Smooth muscle cell (in vitro differentiated cells): ENCODE measurements at regions not wholly inside any gene's neighbourhood (a gene's known extent, or its start where the extent isn't known, plus 50 kb on each side); places are given as distances from the start of the nearest gene placed in this dataset.

Experiments
- DNase-seq: peaks from one replicate; lab custom pipeline; 2025; ENCODE audit not compliant: unreplicated experiment; lab: John Stamatoyannopoulos, UW
- H2AFZ ChIP-seq: fragments of 200-600 bp; sonication (generic); 2 replicates; pipeline ENCODE4 v1.6.0; 2016; ENCODE audit warnings: antibody characterized with exemption, low read depth, mild to moderate bottlenecking
- H3F3A ChIP-seq: fragments of 200-600 bp; sonication (generic); 2 replicates; pipeline ENCODE4 v1.6.0; 2017; ENCODE audit warnings: antibody characterized with exemption, low read depth
- H3K27ac ChIP-seq: fragments of 200-600 bp; sonication (generic); 2 replicates; pipeline ENCODE4 v1.5.1; 2016; ENCODE audit warnings: low read depth, mild to moderate bottlenecking
- H3K27me3 ChIP-seq: fragments of 200-600 bp; sonication (generic); 2 replicates; pipeline ENCODE4 v1.6.1; 2016; ENCODE audit warnings: low read depth, mild to moderate bottlenecking
- H3K36me3 ChIP-seq: fragments of 200-600 bp; sonication (generic); 2 replicates; pipeline ENCODE4 v1.5.1; 2016; ENCODE audit warnings: low read depth
- H3K4me1 ChIP-seq: fragments of 200-600 bp; sonication (generic); 2 replicates; pipeline ENCODE4 v1.5.1; 2016; ENCODE audit warnings: low read depth
- H3K4me2 ChIP-seq: fragments of 200-600 bp; sonication (generic); 2 replicates; pipeline ENCODE4 v1.6.0; 2016; ENCODE audit warnings: mild to moderate bottlenecking
- H3K4me3 ChIP-seq: fragments of 200-600 bp; sonication (generic); 2 replicates; pipeline ENCODE4 v1.5.1; 2016; ENCODE audit warnings: mild to moderate bottlenecking
- H3K79me2 ChIP-seq: fragments of 200-600 bp; sonication (generic); 2 replicates; pipeline ENCODE4 v1.6.0; 2016; ENCODE audit warnings: low read depth, mild to moderate bottlenecking
- H3K9ac ChIP-seq: fragments of 200-600 bp; sonication (generic); 2 replicates; pipeline ENCODE4 v1.6.0; 2016; ENCODE audit warnings: low read depth
- H3K9me3 ChIP-seq: fragments of 200-600 bp; sonication (generic); replicated peaks from 2 replicates; pipeline ENCODE4 v1.5.1; 2016; ENCODE audit warnings: low read depth
- H4K20me1 ChIP-seq: fragments of 200-600 bp; sonication (generic); 2 replicates; pipeline ENCODE4 v1.6.0; 2016; ENCODE audit warnings: low read depth
- CTCF ChIP-seq: fragments of 200-600 bp; sonication (generic); IDR thresholded peaks from 2 replicates; pipeline ENCODE4 v1.5.1; 2017; ENCODE audit warnings: borderline replicate concordance, mild to moderate bottlenecking, antibody characterized with exemption; ENCODE audit not compliant: insufficient read depth, poor library complexity, severe bottlenecking
- WGBS: methylation state at CpG from one replicate; pipeline ENCODE4 v1.1.7; 2016; ENCODE audit warnings: low lambda C conversion rate; 5-methylcytosine and 5-hydroxymethylcytosine counted together

DNA sequence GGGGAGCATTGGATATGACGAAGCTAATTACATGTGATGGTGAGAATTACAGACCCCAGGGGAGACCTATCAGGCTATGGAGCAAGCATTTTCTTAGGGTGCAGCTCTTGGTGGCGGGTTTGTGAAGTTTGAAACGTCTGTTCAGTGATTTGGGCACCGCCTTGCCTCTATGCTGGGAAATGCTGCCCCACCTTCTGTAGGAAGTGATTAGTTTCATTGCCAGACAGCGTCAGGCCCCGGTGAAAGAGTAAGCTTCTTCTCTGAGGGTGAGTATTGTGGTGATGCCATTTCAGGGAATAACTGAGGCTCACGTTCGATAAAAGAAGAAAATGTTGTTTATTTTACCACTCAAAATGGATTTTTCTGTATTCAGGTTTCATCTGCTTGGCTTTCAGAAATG, 186.2 kb upstream of the CDH2 start:
- no peaks in the 10 kb centered on the region for H3K79me2 ChIP-seq
- no peak overlapping the region for H2AFZ ChIP-seq
- no peaks in the 10 kb centered on the region for H3K9me3 ChIP-seq
- DNase-seq = no peak
- H3K27ac ChIP-seq = no peak overlapping the region
- no peak overlapping the region for H3K4me3 ChIP-seq
- H3K9ac ChIP-seq = no peak overlapping the region
- no peak overlapping the region for H3K4me2 ChIP-seq
- no peaks in the 10 kb centered on the region for H3K4me1 ChIP-seq
- H3F3A ChIP-seq = no peaks in the 10 kb centered on the region
- no peaks in the 10 kb centered on the region for H3K27me3 ChIP-seq
- TF ChIP-seq CTCF = no peak
- H3K36me3 ChIP-seq = no peaks in the 10 kb centered on the region
- H4K20me1 ChIP-seq = no peaks in the 10 kb centered on the region
- WGBS = 93% methylated on average over 8 of the region's 8 CpGs

- WGBS = 91% methylated on average over 4 of the region's 4 CpGs
- H4K20me1 ChIP-seq = no peaks in the 10 kb centered on the region
- no peak for TF ChIP-seq CTCF
Measured at GRCh38 chr18:28359176-28359575, 182.2 kb upstream of the CDH2 start.

GRCh38 chr18:28357766-28358401, 181.0 kb upstream of the CDH2 start:
- TF ChIP-seq CTCF = no peak
- no peaks in the 10 kb centered on the region for H3K36me3 ChIP-seq
- H3F3A ChIP-seq = no peaks in the 10 kb centered on the region
- H3K9me3 ChIP-seq = no peaks in the 10 kb centered on the region
- H3K27me3 ChIP-seq = no peaks in the 10 kb centered on the region
- no peak overlapping the region for H3K4me3 ChIP-seq
- 84% methylated on average over 6 of the region's 6 CpGs for WGBS
- H3K9ac ChIP-seq = no peak overlapping the region
- H3K4me1 ChIP-seq = no peaks in the 10 kb centered on the region
- H4K20me1 ChIP-seq = no peaks in the 10 kb centered on the region
- DNase-seq = no peak
- no peak overlapping the region for H3K4me2 ChIP-seq
- H3K79me2 ChIP-seq = no peaks in the 10 kb centered on the region
- no peak overlapping the region for H3K27ac ChIP-seq
- H2AFZ ChIP-seq = no peak overlapping the region

More at GRCh38 chr18:28359176-28359575, 182.2 kb upstream of the CDH2 start:
- Histone ChIP-seq H3F3A (no peaks in the 10 kb centered on the region), H3K27me3 (no peaks in the 10 kb centered on the region), H3K4me2 (no peak overlapping the region), H3K4me3 (no peak overlapping the region), H2AFZ (peak overlapping the region; percentile 58), H3K9ac (no peak overlapping the region), H3K27ac (no peak overlapping the region), H3K9me3 (no peaks in the 10 kb centered on the region), H3K36me3 (no peaks in the 10 kb centered on the region), H3K4me1 (no peaks in the 10 kb centered on the region), H3K79me2 (no peaks in the 10 kb centered on the region)
- no peak for DNase-seq

- H3K36me3 ChIP-seq = no peaks in the 10 kb centered on the region
- WGBS = 43% methylated on average over 7 of the region's 7 CpGs
- no peak for TF ChIP-seq CTCF
- H4K20me1 ChIP-seq = no peaks in the 10 kb centered on the region
- no peak overlapping the region for H3K27ac ChIP-seq
- no peak overlapping the region for H3K4me3 ChIP-seq
- H3K9me3 ChIP-seq = no peaks in the 10 kb centered on the region
- no peaks in the 10 kb centered on the region for H3K4me1 ChIP-seq
- peak overlapping the region; percentile 51 for H2AFZ ChIP-seq
- no peaks in the 10 kb centered on the region for H3F3A ChIP-seq
- H3K9ac ChIP-seq = no peak overlapping the region
- peak overlapping the region; percentile 43 for H3K4me2 ChIP-seq
- DNase-seq = no peak
- H3K27me3 ChIP-seq = no peaks in the 10 kb centered on the region
- no peaks in the 10 kb centered on the region for H3K79me2 ChIP-seq
Measured at GRCh38 chr18:28350821-28351220, 173.9 kb upstream of the CDH2 start.
